ENCODE measurements at regions not wholly inside any gene's neighbourhood (a gene's known extent, or its start where the extent isn't known, plus 50 kb on each side); places are given as distances from the start of the nearest gene placed in this dataset.

DNA sequence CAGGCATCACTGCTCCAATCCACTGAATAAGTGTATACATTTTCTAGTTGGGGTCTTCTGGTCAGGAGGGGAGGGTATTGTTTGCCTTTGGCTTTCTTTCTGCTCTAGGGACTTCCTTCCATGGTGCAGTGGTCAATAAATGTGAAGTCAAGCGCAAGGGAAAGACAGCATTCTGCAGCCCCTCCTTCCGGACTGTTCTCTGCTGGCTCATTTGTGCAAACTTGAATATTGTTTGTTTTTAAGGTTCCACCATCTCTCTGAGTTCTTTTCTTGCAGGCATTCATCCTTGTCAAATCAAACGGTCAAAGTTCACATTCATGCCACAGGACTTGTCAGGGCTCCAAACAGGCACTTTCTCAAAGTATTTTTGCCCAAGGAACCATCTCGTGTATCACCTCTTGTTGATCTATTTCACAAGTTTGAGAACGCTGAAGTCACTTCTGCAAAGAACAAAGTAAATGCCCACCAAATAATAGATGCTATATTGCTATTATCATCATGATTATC lies 205.6 kb upstream of the KAZN start:
- TF ChIP-seq EP300 (IDR thresholded peaks at IDR 0.05): no peak
- no peak for TF ChIP-seq POLR2A (IDR thresholded peaks at IDR 0.05)
- TF ChIP-seq, protein P1, sequence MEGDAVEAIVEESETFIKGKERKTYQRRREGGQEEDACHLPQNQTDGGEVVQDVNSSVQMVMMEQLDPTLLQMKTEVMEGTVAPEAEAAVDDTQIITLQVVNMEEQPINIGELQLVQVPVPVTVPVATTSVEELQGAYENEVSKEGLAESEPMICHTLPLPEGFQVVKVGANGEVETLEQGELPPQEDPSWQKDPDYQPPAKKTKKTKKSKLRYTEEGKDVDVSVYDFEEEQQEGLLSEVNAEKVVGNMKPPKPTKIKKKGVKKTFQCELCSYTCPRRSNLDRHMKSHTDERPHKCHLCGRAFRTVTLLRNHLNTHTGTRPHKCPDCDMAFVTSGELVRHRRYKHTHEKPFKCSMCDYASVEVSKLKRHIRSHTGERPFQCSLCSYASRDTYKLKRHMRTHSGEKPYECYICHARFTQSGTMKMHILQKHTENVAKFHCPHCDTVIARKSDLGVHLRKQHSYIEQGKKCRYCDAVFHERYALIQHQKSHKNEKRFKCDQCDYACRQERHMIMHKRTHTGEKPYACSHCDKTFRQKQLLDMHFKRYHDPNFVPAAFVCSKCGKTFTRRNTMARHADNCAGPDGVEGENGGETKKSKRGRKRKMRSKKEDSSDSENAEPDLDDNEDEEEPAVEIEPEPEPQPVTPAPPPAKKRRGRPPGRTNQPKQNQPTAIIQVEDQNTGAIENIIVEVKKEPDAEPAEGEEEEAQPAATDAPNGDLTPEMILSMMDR (IDR thresholded peaks at IDR 0.05): no peak
- TF ChIP-seq POLR2AphosphoS5 (IDR thresholded peaks at IDR 0.05): no peak
- Histone ChIP-seq H3K36me3 (no peaks in the 10 kb centered on the region), H3K4me1 (no peaks in the 10 kb centered on the region), H3K4me3 (no peak overlapping the region), H3K27ac (no peak overlapping the region), H3K9me3 (no peaks in the 10 kb centered on the region), H3K27me3 (no peaks in the 10 kb centered on the region)
- no peak for DNase-seq (ENCODE audit: low spot score in 2 of 2)
- 73% methylated on average over 5 of the region's 5 CpGs for WGBS

DNA sequence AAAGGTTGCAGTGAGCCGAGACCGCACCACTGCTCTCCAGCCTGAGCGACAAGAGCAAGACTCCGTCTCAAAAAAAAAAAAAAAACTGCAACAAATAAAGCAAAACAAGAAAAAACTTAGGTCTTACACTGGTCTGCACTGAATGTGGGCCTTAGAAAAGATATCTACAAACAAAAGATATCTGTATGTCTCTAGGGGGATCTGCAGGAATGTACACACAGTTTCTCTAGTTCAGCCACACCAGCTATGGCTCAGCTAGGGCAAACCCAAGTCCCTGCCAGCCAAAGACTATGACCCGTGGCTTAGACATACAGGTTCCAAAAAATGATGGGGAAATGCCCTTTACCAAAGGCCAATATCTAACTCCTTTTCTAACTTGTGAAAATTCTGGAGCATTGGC lies 202.4 kb upstream of the KAZN start:
- WGBS: 95% methylated on average over 5 of the region's 5 CpGs

DNA sequence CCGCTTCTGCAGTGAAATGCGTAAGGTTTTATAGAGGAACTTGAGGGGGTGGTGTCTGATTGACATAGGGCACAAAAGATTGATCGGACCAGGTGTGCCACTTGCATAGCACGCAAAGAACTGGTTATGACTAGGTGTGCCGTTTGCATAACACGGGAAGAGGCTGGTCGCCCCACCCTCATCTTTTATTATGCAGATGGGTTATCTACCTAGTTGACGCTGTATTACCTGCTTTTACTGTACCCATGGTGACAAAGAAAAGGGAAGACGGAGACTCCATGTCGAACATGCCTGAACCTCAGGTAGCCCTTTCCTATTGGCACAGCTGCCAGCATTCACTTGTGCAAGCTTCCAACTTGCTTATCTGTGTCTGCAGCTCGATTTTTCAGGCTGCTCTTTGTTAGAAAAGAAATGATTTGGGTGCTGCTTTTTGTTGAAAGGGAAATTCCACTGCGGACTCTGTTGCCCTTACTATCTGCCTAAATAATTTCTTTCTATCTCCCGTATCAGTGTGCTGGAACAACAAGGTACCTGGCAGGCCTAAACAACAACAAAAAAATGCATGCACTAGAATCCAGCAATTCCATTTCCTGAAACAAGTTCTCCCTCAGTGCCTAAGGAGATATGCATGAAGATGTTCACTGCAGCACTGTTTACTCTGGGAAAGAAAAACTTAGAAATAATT lies 194.4 kb upstream of the KAZN start:
- Histone ChIP-seq H3K36me3 (no peaks in the 10 kb centered on the region), H3K9me3 (no peaks in the 10 kb centered on the region), H3K27ac (no peak overlapping the region), H3K4me1 (no peaks in the 10 kb centered on the region), H3K4me3 (no peak overlapping the region), H3K27me3 (no peaks in the 10 kb centered on the region)
- DNase-seq (ENCODE audit: low spot score in 2 of 2): no peak
- no peak for TF ChIP-seq EP300 (IDR thresholded peaks at IDR 0.05)
- TF ChIP-seq, protein P1 (IDR thresholded peaks at IDR 0.05): no peak
- TF ChIP-seq POLR2AphosphoS5 (IDR thresholded peaks at IDR 0.05): no peak
- no peak for TF ChIP-seq POLR2A (IDR thresholded peaks at IDR 0.05)
- WGBS: 63% methylated on average over 13 of the region's 13 CpGs

More for the DNA sequence above, 202.4 kb upstream of the KAZN start:
- Histone ChIP-seq H3K4me3 (no peak overlapping the region), H3K27ac (no peak overlapping the region), H3K36me3 (no peaks in the 10 kb centered on the region), H3K9me3 (no peaks in the 10 kb centered on the region), H3K27me3 (no peaks in the 10 kb centered on the region), H3K4me1 (no peaks in the 10 kb centered on the region)
- no peak for DNase-seq (ENCODE audit: low spot score in 2 of 2)
- no peak for TF ChIP-seq EP300 (IDR thresholded peaks at IDR 0.05)
- TF ChIP-seq, protein P1 (IDR thresholded peaks at IDR 0.05): no peak
- no peak for TF ChIP-seq POLR2AphosphoS5 (IDR thresholded peaks at IDR 0.05)
- TF ChIP-seq POLR2A (IDR thresholded peaks at IDR 0.05): no peak

DNA sequence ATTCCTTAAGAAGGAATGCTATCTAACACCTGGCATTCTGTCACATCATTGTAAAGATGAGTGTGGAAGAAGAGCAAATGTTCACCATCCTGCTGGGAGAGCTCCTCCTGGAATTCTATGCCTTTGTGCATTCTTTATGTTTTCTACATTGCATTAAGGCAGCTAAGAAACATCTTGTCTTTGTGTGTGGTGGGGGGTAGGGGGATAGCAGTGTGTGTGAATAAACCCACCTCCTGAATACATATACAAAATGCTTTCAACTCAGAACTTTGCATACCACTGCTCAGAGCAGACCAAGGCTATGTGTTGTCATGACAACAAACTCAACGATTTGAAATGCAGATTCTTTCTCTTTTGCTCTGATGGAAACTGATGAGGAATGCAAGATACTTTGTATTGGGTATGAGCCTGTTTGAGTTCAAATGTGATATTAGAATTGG lies 193.6 kb upstream of the KAZN start:
- no peak for DNase-seq (ENCODE audit: low spot score in 2 of 2)
- H3K4me3 ChIP-seq: no peak overlapping the region
- H3K9me3 ChIP-seq: no peaks in the 10 kb centered on the region

DNA sequence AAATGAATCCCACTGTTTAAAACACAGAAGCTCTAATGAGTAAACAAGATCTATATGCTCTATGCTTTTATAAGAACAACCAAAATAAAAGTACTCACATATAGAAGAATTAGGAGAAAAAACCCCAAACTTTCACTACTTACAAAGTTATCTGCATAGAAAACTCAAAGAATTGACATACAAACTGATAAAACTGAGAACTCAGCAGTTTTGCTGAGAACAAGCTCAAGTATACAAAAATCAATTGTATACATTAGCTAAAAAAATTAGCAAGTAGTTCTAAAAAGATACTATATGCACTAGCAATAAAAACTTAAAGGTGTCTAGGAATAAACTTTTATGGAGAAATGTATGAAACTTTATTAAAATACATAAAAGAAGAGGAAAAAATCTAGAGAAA lies 186.2 kb upstream of the KAZN start:
- no peak for DNase-seq (ENCODE audit: low spot score in 2 of 2)
- Histone ChIP-seq H3K36me3 (no peaks in the 10 kb centered on the region), H3K4me3 (no peak overlapping the region), H3K9me3 (no peaks in the 10 kb centered on the region), H3K27me3 (no peaks in the 10 kb centered on the region), H3K27ac (no peak overlapping the region), H3K4me1 (no peaks in the 10 kb centered on the region)
- TF ChIP-seq POLR2AphosphoS5 (IDR thresholded peaks at IDR 0.05) (no peak), POLR2A (IDR thresholded peaks at IDR 0.05) (no peak), EP300 (IDR thresholded peaks at IDR 0.05) (no peak)
- TF ChIP-seq, protein P1 (IDR thresholded peaks at IDR 0.05): no peak

More for the DNA sequence above, 193.6 kb upstream of the KAZN start:
- Histone ChIP-seq H3K27ac (no peak overlapping the region), H3K4me1 (no peaks in the 10 kb centered on the region), H3K36me3 (no peaks in the 10 kb centered on the region), H3K27me3 (no peaks in the 10 kb centered on the region)
- WGBS: 18% methylated on average over 1 of the region's 1 CpG
- TF ChIP-seq POLR2A (IDR thresholded peaks at IDR 0.05) (no peak), POLR2AphosphoS5 (IDR thresholded peaks at IDR 0.05) (no peak), EP300 (IDR thresholded peaks at IDR 0.05) (no peak)
- TF ChIP-seq, protein P1 (IDR thresholded peaks at IDR 0.05): no peak
